ENCODE measurements at regions not wholly inside any gene's neighbourhood (a gene's known extent, or its start where the extent isn't known, plus 50 kb on each side); places are given as distances from the start of the nearest gene placed in this dataset.

DNA sequence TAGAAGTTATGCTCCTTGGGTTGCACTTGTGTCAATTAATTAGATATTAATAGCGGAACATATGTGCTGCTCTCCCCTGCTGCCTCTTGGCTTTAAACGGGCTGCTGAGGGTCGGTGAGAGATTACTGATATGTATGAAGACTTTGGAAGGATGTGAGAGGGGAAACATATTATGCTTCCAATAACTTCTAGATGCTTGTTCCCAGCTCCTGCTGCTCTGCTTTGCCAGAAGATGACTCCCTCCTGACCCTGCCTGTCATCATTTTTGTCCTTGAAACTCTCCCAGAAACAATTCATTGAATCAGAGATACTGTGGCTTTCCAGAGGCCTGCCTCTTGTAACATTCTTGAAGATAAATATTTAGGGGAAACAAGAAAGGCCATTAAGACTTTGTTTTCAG, 300.1 kb upstream of the STXBP6 start:
- TF ChIP-seq TAF1 (IDR thresholded peaks at IDR 0.05; ENCODE audit: borderline replicate concordance, insufficient read depth, low read length) (no peak), FOXP2 (optimal IDR thresholded peaks at IDR 0.05; ENCODE audit: borderline replicate concordance, extremely low read depth, extremely low read length, insufficient read depth) (no peak)
- TF ChIP-seq, protein P1, sequence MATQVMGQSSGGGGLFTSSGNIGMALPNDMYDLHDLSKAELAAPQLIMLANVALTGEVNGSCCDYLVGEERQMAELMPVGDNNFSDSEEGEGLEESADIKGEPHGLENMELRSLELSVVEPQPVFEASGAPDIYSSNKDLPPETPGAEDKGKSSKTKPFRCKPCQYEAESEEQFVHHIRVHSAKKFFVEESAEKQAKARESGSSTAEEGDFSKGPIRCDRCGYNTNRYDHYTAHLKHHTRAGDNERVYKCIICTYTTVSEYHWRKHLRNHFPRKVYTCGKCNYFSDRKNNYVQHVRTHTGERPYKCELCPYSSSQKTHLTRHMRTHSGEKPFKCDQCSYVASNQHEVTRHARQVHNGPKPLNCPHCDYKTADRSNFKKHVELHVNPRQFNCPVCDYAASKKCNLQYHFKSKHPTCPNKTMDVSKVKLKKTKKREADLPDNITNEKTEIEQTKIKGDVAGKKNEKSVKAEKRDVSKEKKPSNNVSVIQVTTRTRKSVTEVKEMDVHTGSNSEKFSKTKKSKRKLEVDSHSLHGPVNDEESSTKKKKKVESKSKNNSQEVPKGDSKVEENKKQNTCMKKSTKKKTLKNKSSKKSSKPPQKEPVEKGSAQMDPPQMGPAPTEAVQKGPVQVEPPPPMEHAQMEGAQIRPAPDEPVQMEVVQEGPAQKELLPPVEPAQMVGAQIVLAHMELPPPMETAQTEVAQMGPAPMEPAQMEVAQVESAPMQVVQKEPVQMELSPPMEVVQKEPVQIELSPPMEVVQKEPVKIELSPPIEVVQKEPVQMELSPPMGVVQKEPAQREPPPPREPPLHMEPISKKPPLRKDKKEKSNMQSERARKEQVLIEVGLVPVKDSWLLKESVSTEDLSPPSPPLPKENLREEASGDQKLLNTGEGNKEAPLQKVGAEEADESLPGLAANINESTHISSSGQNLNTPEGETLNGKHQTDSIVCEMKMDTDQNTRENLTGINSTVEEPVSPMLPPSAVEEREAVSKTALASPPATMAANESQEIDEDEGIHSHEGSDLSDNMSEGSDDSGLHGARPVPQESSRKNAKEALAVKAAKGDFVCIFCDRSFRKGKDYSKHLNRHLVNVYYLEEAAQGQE (IDR thresholded peaks at IDR 0.05; ENCODE audit: insufficient read depth in 1 of 2, low read depth in 2 of 2, low read length in 2 of 2), result no peak
